GM12874 (cell line): ENCODE measurements at regions not wholly inside any gene's neighbourhood (a gene's known extent, or its start where the extent isn't known, plus 50 kb on each side); places are given as distances from the start of the nearest gene placed in this dataset.

ENCODE experiments used
- CTCF ChIP-seq: IDR thresholded peaks from 2 replicates; pipeline ENCODE4 v1.5.1; 2011; ENCODE audit warnings: low read depth, mild to moderate bottlenecking, control low read depth, low read length, moderate library complexity; ENCODE audit not compliant: insufficient read depth

GRCh38 chr4:169906104-169906503 is 120.1 kb downstream of the MFAP3L start:
- no peak for TF ChIP-seq CTCF

DNA sequence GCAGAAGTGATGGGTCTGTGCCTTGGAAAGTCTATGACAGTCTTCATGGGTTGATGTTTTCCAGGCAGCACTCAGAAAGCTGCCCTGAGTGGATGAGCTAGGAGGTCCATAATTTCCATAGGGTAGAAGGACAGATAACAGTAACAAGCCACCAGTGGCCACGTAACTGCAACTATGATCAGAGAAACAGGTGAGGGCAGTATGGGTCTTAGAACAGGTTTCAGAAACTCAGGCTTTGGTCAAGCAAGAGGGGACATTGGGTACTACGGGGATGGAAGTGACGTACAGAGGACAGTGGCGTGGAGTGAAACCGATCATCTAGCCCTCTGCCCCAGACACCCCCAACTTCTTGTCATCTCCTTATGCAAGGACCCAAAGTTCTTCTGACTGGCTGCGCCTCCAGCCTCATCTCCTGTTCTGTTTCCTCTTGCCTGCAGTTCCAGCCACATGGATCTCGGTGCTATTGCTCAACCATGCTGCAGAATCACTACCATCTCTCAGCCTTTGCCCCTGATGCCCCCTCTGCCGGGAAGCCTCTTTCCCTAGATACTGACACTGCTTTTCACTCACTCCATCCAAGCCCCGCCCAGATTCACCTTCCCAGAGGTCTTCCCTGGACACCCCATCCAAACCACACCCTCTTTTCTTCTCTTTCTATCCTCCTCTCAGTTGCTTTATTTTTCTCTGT is 123.4 kb downstream of the MFAP3L start:
- no peak for TF ChIP-seq CTCF

DNA sequence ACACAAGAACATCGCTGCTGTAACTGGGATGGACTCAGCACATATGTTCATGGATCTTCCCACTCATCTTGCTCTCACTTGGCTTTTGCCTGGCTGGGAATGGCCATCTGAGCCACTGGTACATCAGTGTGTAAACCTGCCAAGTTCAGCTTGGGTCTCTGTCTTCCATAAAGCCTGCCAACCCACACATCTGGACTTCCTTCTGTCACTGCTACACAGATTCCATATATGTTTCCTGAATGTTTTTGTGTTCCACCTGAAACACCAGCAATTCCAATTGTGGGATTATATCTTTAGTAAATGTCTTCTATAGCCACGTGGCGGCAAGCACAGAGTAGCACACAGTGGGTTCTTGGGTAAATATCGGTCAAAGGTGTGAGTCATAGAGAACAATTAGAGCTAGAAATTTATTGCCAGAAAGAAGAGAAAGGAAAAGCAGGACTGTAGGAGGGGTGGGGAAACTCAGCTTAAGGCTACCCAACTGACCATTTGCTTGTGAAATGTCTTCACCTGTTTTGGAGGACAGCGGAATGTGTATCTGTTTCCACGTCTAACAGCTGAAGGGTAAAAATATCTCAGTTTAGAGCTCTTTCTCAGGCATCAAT is 125.9 kb downstream of the MFAP3L start:
- TF ChIP-seq CTCF, result no peak

GRCh38 chr4:169899295-169899694 is 126.9 kb downstream of the MFAP3L start:
- no peak for TF ChIP-seq CTCF

DNA sequence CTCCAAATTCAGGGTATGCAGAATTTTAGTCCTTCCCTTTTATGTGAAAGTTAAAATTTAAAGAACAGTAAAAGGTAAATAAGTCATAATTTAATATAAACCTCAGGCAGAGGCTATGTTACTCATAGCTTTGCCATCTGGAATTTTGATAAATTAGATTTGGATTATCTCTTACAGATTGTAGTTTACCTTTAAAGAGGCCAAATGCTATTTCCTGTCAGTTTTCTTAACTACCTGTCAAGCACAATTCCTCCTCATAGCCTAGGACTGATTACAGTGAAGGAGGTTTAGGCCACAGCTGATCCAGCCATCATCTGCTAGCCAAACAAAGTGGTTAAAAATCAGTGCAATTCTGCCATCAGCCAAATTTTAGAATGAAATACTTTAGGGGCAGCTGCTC is 128.1 kb downstream of the MFAP3L start:
- no peak for TF ChIP-seq CTCF

- TF ChIP-seq CTCF, result no peak
These were observed 128.1 kb upstream of the HPF1 start for GRCh38 chr4:169885893-169886292.

GRCh38 chr4:169881769-169882168 is 124.0 kb upstream of the HPF1 start:
- TF ChIP-seq CTCF, result no peak

DNA sequence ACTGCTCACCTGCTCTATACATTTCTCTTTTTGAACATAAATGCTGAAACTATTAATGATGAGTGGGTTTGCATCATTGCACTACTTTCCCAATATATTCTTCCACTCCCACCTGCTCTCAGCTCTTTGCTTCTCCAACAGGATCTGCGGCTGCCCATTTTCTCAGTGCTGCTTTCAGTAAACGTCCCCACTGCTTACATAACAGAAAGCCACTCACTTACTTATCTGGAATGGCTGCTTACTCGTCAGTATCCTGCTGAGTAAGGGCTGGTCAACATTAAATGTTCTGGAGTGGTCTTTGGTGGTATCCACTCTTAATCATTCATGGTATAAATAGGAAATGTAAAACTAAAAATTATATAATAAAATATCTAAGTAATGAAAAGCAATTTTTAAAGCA is 112.8 kb upstream of the HPF1 start:
- TF ChIP-seq CTCF, result no peak
